ENCODE measurements at regions not wholly inside any gene's neighbourhood (a gene's known extent, or its start where the extent isn't known, plus 50 kb on each side); places are given as distances from the start of the nearest gene placed in this dataset.

- TF ChIP-seq CTCF (conservative IDR thresholded peaks at IDR 0.05) (no peak), ZFX (IDR thresholded peaks at IDR 0.05) (no peak)
Measured at GRCh38 chr21:15566703-15567102, 163.1 kb upstream of the USP25 start.

Measured in C4-2B (cell line).